Testis (tissue), 2 donors: ENCODE measurements at regions not wholly inside any gene's neighbourhood (a gene's known extent, or its start where the extent isn't known, plus 50 kb on each side); places are given as distances from the start of the nearest gene placed in this dataset.

ENCODE experiments used
- POLR2A ChIP-seq: fragments of 450-650 bp; IDR thresholded peaks from one replicate; pipeline ENCODE4 v1.6.1; 2017; ENCODE audit warnings: antibody characterized with exemption, mild to moderate bottlenecking, moderate library complexity
- TF ChIP-seq, protein P1 (sequence below), 3 experiments: fragments of 450-650 bp in 2 of 3; fragments of 200-600 bp in 1 of 3; sonication (generic) in 1 of 3; IDR thresholded peaks; one replicate each; pipeline ENCODE4 v1.5.1; 2016 to 2019; ENCODE audit warnings: antibody characterized with exemption in 3 of 3, mild to moderate bottlenecking in 2 of 3, moderate library complexity in 1 of 3

DNA sequence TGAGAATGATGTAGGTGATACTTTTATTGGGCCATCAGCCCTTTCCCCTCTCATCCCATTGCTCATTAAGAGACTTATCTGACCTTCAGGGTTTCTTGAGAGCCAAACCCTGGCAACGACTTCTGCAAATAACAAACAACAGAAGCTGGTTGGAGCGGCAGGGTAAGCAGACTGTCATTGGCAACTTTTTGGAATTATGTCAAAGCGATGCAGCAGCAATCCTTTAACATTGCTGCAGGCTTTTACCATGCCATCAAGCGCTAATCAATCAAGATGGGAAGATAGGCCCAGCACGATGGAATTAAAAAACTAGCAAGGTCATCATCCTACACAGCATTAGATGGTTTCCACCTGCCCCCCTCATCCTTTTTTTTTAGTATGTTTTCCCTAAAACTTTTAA lies 406.1 kb upstream of the PDE3A start:
- no peak for TF ChIP-seq POLR2A
- TF ChIP-seq, protein P1, sequence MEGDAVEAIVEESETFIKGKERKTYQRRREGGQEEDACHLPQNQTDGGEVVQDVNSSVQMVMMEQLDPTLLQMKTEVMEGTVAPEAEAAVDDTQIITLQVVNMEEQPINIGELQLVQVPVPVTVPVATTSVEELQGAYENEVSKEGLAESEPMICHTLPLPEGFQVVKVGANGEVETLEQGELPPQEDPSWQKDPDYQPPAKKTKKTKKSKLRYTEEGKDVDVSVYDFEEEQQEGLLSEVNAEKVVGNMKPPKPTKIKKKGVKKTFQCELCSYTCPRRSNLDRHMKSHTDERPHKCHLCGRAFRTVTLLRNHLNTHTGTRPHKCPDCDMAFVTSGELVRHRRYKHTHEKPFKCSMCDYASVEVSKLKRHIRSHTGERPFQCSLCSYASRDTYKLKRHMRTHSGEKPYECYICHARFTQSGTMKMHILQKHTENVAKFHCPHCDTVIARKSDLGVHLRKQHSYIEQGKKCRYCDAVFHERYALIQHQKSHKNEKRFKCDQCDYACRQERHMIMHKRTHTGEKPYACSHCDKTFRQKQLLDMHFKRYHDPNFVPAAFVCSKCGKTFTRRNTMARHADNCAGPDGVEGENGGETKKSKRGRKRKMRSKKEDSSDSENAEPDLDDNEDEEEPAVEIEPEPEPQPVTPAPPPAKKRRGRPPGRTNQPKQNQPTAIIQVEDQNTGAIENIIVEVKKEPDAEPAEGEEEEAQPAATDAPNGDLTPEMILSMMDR (IDR thresholded peaks at IDR 0.05) = no peak
